Body of pancreas (tissue), 4 donors: ENCODE measurements at regions not wholly inside any gene's neighbourhood (a gene's known extent, or its start where the extent isn't known, plus 50 kb on each side); places are given as distances from the start of the nearest gene placed in this dataset.

Experiments used
- ATAC-seq: fragments of 150-250 bp; one replicate; pipeline ENCODE4 v1.9.1; 2016
- DNase-seq, 4 donors: peaks; one replicate each; pipeline ENCODE4 v3.0.0-alpha.2; 2019
- H3K27ac ChIP-seq, 4 donors: fragments of 200-600 bp; sonication (generic); 1 replicate in 3 of 4; 2 replicates in 1 of 4; pipeline versions ENCODE4 v1.5.1 to v1.6.1; 2016 to 2019; ENCODE audit warnings: mild to moderate bottlenecking in 1 of 4, mixed read lengths in 1 of 4, moderate library complexity in 1 of 4
- H3K27me3 ChIP-seq, 2 donors: fragments of 200-600 bp; sonication (generic); one replicate each; pipeline ENCODE4 v1.6.0; 2016; ENCODE audit warnings: mild to moderate bottlenecking in 1 of 2
- H3K36me3 ChIP-seq, 2 donors: fragments of 200-600 bp; sonication (generic); replicated peaks in 1 of 2; 2 replicates each; pipeline ENCODE4 v1.5.1; 2016; ENCODE audit warnings: low read depth in 2 of 2; ENCODE audit not compliant: insufficient read depth in 1 of 2
- H3K4me1 ChIP-seq: fragments of 200-600 bp; sonication (generic); one replicate; pipeline ENCODE4 v1.6.0; 2016
- H3K4me3 ChIP-seq, 2 donors: fragments of 200-600 bp; sonication (generic); 1 replicate in 1 of 2; 2 replicates in 1 of 2; pipeline ENCODE4 v1.5.1; 2016 to 2019
- H3K9me3 ChIP-seq, 3 donors: fragments of 200-600 bp; sonication (generic); 1 replicate in 2 of 3; 2 replicates in 1 of 3; pipeline ENCODE4 v1.5.1; 2016
- POLR2A ChIP-seq, 3 donors: fragments of 450-650 bp; IDR thresholded peaks; one replicate each; pipeline ENCODE4 v1.6.1; 2016; ENCODE audit warnings: antibody characterized with exemption in 3 of 3, mild to moderate bottlenecking in 2 of 3
- WGBS, 2 donors: methylation state at CpG; one replicate each; pipeline ENCODE4 v1.1.5; 2017; 5-methylcytosine and 5-hydroxymethylcytosine counted together
- intact Hi-C: fragments of 100-400 bp; cut with DNase I; formaldehyde crosslinking; loops from one replicate; pipeline ENCODE4 v1.15.1; 2023
- TF ChIP-seq, protein P1 (sequence below), 7 experiments: fragments of 450-650 bp in 4 of 7; fragments of 200-600 bp in 3 of 7; sonication (generic) in 3 of 7; IDR thresholded peaks; one replicate each; pipeline ENCODE4 v1.5.1; 2016 to 2019; ENCODE audit warnings: antibody characterized with exemption in 7 of 7

DNA sequence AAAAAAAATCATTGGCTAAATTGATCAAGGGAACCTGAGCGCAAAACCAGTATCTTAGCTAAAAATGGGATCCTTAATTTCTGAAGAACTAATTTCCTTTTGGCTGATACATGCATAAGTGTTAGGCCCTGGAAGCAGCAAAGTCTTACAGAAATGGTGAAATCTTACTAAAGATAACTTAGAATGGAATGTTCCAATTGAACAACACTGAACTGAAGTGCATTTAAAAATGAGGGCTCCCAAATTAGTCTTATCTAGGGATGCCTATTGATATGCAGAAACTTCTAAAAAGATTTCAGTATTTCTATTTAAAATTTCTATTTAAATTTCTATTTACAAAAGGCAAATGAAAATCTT, 120.7 kb upstream of the BANK1 start:
- H3K4me3 ChIP-seq, result no peak overlapping the region
- WGBS, 2 donors, result 92 to 100% methylated on average over 1 of the region's 1 CpG
- ATAC-seq (no peak), DNase-seq (no peak)
- TF ChIP-seq, protein P1, sequence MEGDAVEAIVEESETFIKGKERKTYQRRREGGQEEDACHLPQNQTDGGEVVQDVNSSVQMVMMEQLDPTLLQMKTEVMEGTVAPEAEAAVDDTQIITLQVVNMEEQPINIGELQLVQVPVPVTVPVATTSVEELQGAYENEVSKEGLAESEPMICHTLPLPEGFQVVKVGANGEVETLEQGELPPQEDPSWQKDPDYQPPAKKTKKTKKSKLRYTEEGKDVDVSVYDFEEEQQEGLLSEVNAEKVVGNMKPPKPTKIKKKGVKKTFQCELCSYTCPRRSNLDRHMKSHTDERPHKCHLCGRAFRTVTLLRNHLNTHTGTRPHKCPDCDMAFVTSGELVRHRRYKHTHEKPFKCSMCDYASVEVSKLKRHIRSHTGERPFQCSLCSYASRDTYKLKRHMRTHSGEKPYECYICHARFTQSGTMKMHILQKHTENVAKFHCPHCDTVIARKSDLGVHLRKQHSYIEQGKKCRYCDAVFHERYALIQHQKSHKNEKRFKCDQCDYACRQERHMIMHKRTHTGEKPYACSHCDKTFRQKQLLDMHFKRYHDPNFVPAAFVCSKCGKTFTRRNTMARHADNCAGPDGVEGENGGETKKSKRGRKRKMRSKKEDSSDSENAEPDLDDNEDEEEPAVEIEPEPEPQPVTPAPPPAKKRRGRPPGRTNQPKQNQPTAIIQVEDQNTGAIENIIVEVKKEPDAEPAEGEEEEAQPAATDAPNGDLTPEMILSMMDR (IDR thresholded peaks at IDR 0.05), result no peak
- no peak for TF ChIP-seq POLR2A (IDR thresholded peaks at IDR 0.05)
- H3K9me3 ChIP-seq, result no peaks in the 10 kb centered on the region
- no peaks in the 10 kb centered on the region for H3K27me3 ChIP-seq
- no peaks in the 10 kb centered on the region for H3K4me1 ChIP-seq
- intact Hi-C loops, result no loop called here
- no peak overlapping the region for H3K27ac ChIP-seq
- no peaks in the 10 kb centered on the region for H3K36me3 ChIP-seq

DNA sequence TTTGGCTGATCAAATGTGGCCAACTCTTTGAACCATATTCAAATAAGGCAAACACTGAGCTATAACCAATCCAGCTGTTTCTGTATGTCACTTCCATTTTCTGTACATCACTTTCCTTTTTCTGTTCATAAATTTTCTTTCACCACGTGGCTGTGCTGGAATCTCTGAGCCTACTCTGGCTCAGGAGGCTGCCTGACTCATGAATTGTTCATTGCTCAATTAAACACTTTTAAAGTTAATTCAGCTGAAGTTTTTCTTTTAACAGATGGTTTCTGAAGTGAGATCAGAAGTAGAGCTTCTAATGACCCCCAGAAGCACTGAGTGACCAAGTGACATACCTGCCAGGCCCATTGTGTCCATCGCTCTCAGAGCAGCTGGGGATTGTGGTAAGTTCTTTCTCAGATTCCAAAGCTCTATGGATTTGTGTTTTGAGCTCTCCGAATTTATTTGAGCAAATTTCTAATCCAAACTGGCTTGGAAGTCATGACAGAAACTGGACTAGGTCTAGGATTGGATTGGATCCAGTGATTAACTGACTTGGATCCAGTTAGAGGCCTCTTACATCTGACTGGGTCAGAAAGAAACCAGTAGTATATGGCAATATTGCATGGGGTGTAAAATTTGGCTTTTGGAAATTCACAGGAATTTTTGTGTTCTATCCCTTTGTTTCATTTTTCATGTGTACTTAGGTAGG, 121.2 kb upstream of the BANK1 start:
- ATAC-seq (no peak), DNase-seq (no peak)
- intact Hi-C loops, result no loop called here
- Histone ChIP-seq H3K4me1 (no peaks in the 10 kb centered on the region), H3K27ac (no peak overlapping the region), H3K27me3 (no peaks in the 10 kb centered on the region), H3K9me3 (no peaks in the 10 kb centered on the region), H3K4me3 (no peak overlapping the region), H3K36me3 (no peaks in the 10 kb centered on the region)
- WGBS, 2 donors, result 66 to 67% methylated on average over 3 of the region's 3 CpGs
- TF ChIP-seq, protein P1 (IDR thresholded peaks at IDR 0.05), result no peak
- TF ChIP-seq POLR2A (IDR thresholded peaks at IDR 0.05), result no peak

DNA sequence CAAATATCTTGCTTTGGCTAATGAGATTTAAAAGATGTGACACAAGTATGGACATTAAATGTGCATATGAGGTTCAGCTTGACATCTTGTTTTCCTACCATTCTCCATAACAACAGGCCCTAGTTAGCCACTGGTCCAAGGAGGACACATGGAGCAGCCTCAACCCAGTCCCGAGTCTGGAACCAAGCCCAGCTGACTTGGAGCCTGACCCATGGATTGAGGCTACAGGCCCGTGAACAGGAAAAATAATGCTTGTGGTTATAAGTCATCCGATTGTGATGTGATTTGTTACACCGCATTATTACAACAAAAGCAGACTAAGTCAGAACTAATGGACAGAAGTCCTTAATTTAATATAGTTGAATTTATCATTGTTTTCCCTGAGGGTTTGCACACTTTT, 123.2 kb upstream of the BANK1 start:
- 72 to 76% methylated on average over 4 of the region's 4 CpGs for WGBS, 2 donors
- Histone ChIP-seq H3K4me1 (no peaks in the 10 kb centered on the region), H3K9me3 (no peaks in the 10 kb centered on the region), H3K27me3 (no peaks in the 10 kb centered on the region), H3K36me3 (no peaks in the 10 kb centered on the region), H3K27ac (no peak overlapping the region), H3K4me3 (no peak overlapping the region)
- TF ChIP-seq, protein P1 (IDR thresholded peaks at IDR 0.05), result no peak
- TF ChIP-seq POLR2A (IDR thresholded peaks at IDR 0.05), result no peak
- intact Hi-C loops, result no loop called here
- DNase-seq, result no peak
- no peak for ATAC-seq

DNA sequence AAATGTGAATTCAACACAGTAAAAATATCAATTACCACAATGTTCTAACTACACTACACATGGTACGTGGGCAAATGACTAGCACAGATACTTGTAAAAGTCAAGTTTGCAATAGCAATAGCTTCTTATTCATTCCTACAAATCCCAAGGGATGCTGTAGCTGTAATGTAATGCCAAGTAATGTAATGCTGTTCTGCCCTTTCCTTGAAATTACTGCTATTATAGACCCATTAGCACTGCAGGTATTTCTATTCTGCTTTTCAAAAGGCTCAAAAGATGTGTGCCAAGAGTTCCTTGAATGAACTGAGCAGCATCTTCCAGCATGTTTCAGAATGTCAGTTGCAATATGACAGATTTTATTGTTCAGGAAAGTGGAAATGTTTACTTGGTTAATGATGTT, 129.9 kb upstream of the BANK1 start:
- intact Hi-C loops, result no loop called here
- Histone ChIP-seq H3K27ac (no peak overlapping the region), H3K27me3 (no peaks in the 10 kb centered on the region), H3K36me3 (no peaks in the 10 kb centered on the region), H3K4me1 (no peaks in the 10 kb centered on the region), H3K4me3 (no peak overlapping the region), H3K9me3 (no peaks in the 10 kb centered on the region)
- DNase-seq, result no peak
- no peak for ATAC-seq
- no peak for TF ChIP-seq POLR2A (IDR thresholded peaks at IDR 0.05)
- TF ChIP-seq, protein P1 (IDR thresholded peaks at IDR 0.05), result no peak
- 31 to 58% methylated on average over 1 of the region's 1 CpG for WGBS, 2 donors

DNA sequence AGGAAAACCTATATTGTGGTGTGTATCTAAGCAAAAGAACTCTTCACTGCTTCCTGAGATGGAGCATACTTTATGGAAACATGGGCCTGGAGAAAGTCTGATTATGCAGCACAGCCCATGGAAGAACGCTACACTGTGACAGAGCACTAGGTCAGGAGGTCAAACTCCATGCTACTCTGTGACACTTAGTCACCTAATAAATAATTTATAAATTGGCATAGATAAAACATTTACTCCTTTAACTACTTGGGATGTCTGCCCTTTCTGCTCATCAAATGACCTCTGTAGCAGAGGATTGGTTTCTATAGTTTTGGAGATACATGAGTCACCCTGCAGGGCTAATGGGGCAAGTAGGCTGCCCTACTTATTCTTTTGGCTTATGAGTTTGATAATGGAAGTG, 134.7 kb upstream of the BANK1 start:
- Histone ChIP-seq H3K4me3 (no peak overlapping the region), H3K27me3 (no peaks in the 10 kb centered on the region), H3K9me3 (no peaks in the 10 kb centered on the region), H3K27ac (no peak overlapping the region), H3K4me1 (no peaks in the 10 kb centered on the region), H3K36me3 (no peaks in the 10 kb centered on the region)
- ATAC-seq, result no peak
- WGBS, 2 donors, result 71 to 80% methylated on average over 1 of the region's 1 CpG
- intact Hi-C loops, result no loop called here
- TF ChIP-seq, protein P1 (IDR thresholded peaks at IDR 0.05), result no peak
- TF ChIP-seq POLR2A (IDR thresholded peaks at IDR 0.05), result no peak
- no peak for DNase-seq
